ENCODE measurements at regions not wholly inside any gene's neighbourhood (a gene's known extent, or its start where the extent isn't known, plus 50 kb on each side); places are given as distances from the start of the nearest gene placed in this dataset.

DNA sequence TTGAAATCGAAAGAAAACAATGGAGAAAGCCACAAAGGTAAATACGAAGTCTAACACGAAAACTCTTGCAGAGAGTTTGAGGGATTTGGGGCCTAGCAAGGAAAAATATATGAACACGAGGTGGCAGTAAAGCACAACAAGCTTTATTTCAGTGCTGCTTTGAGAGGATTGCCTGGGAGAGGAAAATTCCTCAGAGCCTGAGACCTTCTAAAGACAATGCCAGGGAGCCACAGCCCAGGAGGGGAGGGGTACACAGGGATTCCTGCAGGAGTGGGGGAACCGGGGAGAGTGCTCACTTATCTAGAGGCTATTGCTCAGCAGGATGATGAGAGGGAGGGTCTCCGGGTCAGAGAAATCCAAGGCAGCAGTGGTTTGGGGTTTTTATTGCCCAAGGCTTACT, 134.9 kb upstream of the ADCY2 start:
- TF ChIP-seq, protein P1, sequence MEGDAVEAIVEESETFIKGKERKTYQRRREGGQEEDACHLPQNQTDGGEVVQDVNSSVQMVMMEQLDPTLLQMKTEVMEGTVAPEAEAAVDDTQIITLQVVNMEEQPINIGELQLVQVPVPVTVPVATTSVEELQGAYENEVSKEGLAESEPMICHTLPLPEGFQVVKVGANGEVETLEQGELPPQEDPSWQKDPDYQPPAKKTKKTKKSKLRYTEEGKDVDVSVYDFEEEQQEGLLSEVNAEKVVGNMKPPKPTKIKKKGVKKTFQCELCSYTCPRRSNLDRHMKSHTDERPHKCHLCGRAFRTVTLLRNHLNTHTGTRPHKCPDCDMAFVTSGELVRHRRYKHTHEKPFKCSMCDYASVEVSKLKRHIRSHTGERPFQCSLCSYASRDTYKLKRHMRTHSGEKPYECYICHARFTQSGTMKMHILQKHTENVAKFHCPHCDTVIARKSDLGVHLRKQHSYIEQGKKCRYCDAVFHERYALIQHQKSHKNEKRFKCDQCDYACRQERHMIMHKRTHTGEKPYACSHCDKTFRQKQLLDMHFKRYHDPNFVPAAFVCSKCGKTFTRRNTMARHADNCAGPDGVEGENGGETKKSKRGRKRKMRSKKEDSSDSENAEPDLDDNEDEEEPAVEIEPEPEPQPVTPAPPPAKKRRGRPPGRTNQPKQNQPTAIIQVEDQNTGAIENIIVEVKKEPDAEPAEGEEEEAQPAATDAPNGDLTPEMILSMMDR (IDR thresholded peaks at IDR 0.05; ENCODE audit: low read depth, low read length, poor library complexity, severe bottlenecking), result peak; percentile 57
- no peak for TF ChIP-seq EZH2phosphoT487 (IDR thresholded peaks at IDR 0.05; ENCODE audit: borderline replicate concordance, low read length)
